ENCODE measurements at regions not wholly inside any gene's neighbourhood (a gene's known extent, or its start where the extent isn't known, plus 50 kb on each side); places are given as distances from the start of the nearest gene placed in this dataset.

DNA sequence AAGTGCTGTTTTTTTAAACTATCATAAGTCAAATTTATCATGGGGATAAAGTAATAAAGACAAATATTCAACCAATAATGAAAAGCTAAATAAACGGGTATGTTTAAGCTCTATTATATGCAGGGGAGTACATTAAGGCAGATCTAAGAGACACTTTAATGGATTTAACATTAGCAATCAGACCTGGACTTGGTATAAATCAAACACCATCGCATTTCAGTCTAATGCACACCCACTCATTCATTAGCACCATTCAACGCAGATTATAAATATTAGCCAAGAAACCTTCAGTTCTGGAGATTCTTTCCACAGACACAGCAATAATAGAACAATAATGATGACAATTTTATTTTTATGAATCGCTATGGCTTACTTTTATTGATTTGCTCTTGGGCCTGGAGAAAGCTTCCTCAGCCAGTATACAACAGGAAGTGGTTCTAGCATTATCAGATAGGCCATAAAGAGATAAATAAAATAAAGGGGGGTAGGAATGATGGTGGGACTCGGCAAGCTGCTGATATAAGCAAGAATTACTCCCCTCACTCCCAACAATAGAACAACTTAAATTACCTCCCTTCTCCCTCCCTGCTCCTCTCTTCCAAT, 172.2 kb downstream of the PSAT1 start:
- no peak for DNase-seq
- no peak overlapping the region for H3K4me3 Mint-ChIP-seq
- H3K9me3 Mint-ChIP-seq = peaks cover 0 to 5% (median 0%) of the 10 kb centered on the region in 7 donors
- Histone ChIP-seq H3K79me2 (ENCODE audit: insufficient read depth, low read length) (no peaks in the 10 kb centered on the region), H3K4me3 (replicated peaks in 1 of 3; ENCODE audit: low read depth in 2 of 3, low read length in 3 of 3) (no peak overlapping the region), H3K4me1 (ENCODE audit: control insufficient read depth in 1 of 2, insufficient read depth in 2 of 2, low read length in 2 of 2) (no peaks in the 10 kb centered on the region), H3K27ac (ENCODE audit: low read depth in 1 of 2, low read length in 2 of 2) (no peak overlapping the region), H4K20me1 (ENCODE audit: insufficient read depth, low read length) (no peaks in the 10 kb centered on the region), H3K27me3 (ENCODE audit: control insufficient read depth in 2 of 2, insufficient read depth in 2 of 2, low read length in 2 of 2) (no peaks in the 10 kb centered on the region), H3K4me2 (replicated peaks; ENCODE audit: extremely low read depth, low read length, poor library complexity, severe bottlenecking) (no peak overlapping the region), H3K9ac (ENCODE audit: insufficient read depth, low read length, poor library complexity, severe bottlenecking) (no peak overlapping the region), H2AFZ (ENCODE audit: insufficient read depth, low read depth, low read length, poor library complexity, severe bottlenecking) (no peak overlapping the region), H3K36me3 (replicated peaks in 1 of 2; ENCODE audit: control insufficient read depth in 1 of 2, insufficient read depth in 2 of 2, low read length in 2 of 2) (no peaks in the 10 kb centered on the region), H3K9me3 (replicated peaks in 1 of 2; ENCODE audit: control insufficient read depth in 1 of 2, insufficient read depth in 1 of 2, low read length in 2 of 2) (no peaks in the 10 kb centered on the region)
- intact Hi-C loops (cut with micrococcal nuclease) = no loop called here
- peaks cover 0 to 1% (median 0%) of the 10 kb centered on the region in 3 donors for H3K27me3 Mint-ChIP-seq (ENCODE audit: low read depth in 3 of 3)
- no CpG with 5 or more reads among the region's 5 CpGs for WGBS (ENCODE audit: insufficient coverage)
- no peaks in the 10 kb centered on the region for H3K36me3 Mint-ChIP-seq
- H3K27ac Mint-ChIP-seq = no peak overlapping the region
- H3K4me1 Mint-ChIP-seq = no peaks in the 10 kb centered on the region
- TF ChIP-seq, protein P1, sequence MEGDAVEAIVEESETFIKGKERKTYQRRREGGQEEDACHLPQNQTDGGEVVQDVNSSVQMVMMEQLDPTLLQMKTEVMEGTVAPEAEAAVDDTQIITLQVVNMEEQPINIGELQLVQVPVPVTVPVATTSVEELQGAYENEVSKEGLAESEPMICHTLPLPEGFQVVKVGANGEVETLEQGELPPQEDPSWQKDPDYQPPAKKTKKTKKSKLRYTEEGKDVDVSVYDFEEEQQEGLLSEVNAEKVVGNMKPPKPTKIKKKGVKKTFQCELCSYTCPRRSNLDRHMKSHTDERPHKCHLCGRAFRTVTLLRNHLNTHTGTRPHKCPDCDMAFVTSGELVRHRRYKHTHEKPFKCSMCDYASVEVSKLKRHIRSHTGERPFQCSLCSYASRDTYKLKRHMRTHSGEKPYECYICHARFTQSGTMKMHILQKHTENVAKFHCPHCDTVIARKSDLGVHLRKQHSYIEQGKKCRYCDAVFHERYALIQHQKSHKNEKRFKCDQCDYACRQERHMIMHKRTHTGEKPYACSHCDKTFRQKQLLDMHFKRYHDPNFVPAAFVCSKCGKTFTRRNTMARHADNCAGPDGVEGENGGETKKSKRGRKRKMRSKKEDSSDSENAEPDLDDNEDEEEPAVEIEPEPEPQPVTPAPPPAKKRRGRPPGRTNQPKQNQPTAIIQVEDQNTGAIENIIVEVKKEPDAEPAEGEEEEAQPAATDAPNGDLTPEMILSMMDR (IDR thresholded peaks at IDR 0.05) = no peak

- no peaks in the 10 kb centered on the region for H3K36me3 ChIP-seq (replicated peaks in 1 of 2; ENCODE audit: control insufficient read depth in 1 of 2, insufficient read depth in 2 of 2, low read length in 2 of 2)
- H3K79me2 ChIP-seq (ENCODE audit: insufficient read depth, low read length) = no peaks in the 10 kb centered on the region
- Mint-ChIP-seq H3K4me1 (no peaks in the 10 kb centered on the region), H3K27ac (no peak overlapping the region), H3K27me3 (ENCODE audit: low read depth in 3 of 3) (peaks cover under 1 to 2% (median 1%) of the 10 kb centered on the region in 3 donors), H3K36me3 (no peaks in the 10 kb centered on the region), H3K4me3 (no peak overlapping the region), H3K9me3 (peaks cover 0 to 5% (median 0%) of the 10 kb centered on the region in 7 donors)
- no peaks in the 10 kb centered on the region for H3K4me1 ChIP-seq (ENCODE audit: control insufficient read depth in 1 of 2, insufficient read depth in 2 of 2, low read length in 2 of 2)
- no peaks in the 10 kb centered on the region for H3K9me3 ChIP-seq (replicated peaks in 1 of 2; ENCODE audit: control insufficient read depth in 1 of 2, insufficient read depth in 1 of 2, low read length in 2 of 2)
- H4K20me1 ChIP-seq (ENCODE audit: insufficient read depth, low read length) = no peaks in the 10 kb centered on the region
- no peak overlapping the region for H3K9ac ChIP-seq (ENCODE audit: insufficient read depth, low read length, poor library complexity, severe bottlenecking)
- H3K27me3 ChIP-seq (ENCODE audit: control insufficient read depth in 2 of 2, insufficient read depth in 2 of 2, low read length in 2 of 2) = no peaks in the 10 kb centered on the region
- no peak overlapping the region for H3K4me3 ChIP-seq (replicated peaks in 1 of 3; ENCODE audit: low read depth in 2 of 3, low read length in 3 of 3)
- no peak overlapping the region for H3K4me2 ChIP-seq (replicated peaks; ENCODE audit: extremely low read depth, low read length, poor library complexity, severe bottlenecking)
- no peak overlapping the region for H2AFZ ChIP-seq (ENCODE audit: insufficient read depth, low read depth, low read length, poor library complexity, severe bottlenecking)
- no peak for DNase-seq
- H3K27ac ChIP-seq (ENCODE audit: low read depth in 1 of 2, low read length in 2 of 2) = no peak overlapping the region
- TF ChIP-seq, protein P1 (IDR thresholded peaks at IDR 0.05) = no peak
- intact Hi-C loops (cut with micrococcal nuclease) = no loop called here
Measured at GRCh38 chr9:78470216-78470615, 173.3 kb downstream of the PSAT1 start.

Measured in CD14-positive monocyte (primary cell).